GM19467 (cell line): ENCODE measurements at regions not wholly inside any gene's neighbourhood (a gene's known extent, or its start where the extent isn't known, plus 50 kb on each side); places are given as distances from the start of the nearest gene placed in this dataset.

Experiments
- ATAC-seq: cut with Tn5 transposase; IDR thresholded peaks from one replicate; pipeline ENCODE4 v1.9.1; 2021; ENCODE audit warnings: mild to moderate bottlenecking, moderate library complexity; ENCODE audit not compliant: unreplicated experiment

DNA sequence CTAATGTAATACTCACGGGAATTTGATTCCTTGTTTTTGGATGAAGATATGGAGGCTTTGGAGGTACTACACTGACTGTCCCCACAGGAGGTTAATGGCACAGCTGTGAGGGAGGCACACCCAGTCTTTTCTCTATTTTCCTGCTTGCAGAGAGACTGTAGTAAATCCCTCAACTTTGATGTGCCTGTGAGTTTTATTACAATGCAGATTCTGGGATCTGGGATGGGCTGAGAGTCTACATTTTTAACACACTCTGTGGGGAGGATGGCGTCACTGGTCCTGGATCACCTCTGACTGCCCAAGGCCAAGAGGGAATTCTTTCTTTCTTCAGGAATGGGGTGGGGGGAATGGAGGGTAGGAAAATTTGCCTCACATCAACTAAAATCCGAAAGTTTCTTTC is 80.2 kb upstream of the NTM start:
- no peak for ATAC-seq

- ATAC-seq = no peak
Observed at GRCh38 chr11:131295986-131296385, 74.4 kb upstream of the NTM start.

- no peak for ATAC-seq
Observed at GRCh38 chr11:131297441-131297840, 73.0 kb upstream of the NTM start.

DNA sequence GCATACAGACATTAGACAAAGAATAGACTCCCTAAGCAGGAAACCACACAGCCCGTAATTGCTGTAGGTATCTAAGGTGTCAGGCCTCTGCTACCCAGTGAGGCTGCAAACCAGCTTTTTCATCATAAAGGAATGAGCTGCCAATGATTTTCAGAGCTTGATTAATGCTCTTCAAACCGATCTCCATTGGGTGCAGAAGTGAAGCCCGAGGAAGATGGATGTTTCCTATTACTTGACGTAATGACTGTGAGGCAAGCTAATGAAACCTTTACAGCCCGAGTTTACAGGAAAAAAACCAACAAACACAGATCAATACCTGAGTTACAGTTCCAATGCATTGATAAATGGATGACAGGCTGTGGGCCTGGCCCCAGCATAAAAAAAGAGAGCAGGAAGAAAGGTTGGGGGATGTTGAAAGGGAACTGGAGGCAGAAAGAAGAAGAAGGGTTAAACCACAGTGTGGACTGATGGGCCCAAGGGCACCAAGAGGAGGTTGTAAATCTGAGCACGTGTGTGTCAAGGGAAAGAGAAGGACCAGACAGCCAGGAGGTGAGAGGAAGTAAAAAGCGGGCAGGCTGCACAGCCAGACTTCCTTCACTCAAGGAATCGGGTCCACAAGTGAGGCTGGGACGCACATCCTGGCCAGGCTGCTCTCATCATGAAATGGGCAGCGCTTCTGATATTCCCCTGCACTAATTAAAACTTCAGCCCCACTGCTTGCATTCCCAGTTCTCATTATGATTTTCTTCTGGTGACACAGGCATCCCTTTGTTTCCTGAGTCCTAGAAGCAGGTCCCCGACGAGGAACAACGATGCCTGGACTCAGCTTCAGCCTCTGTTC is 70.6 kb upstream of the NTM start:
- ATAC-seq = no peak

DNA sequence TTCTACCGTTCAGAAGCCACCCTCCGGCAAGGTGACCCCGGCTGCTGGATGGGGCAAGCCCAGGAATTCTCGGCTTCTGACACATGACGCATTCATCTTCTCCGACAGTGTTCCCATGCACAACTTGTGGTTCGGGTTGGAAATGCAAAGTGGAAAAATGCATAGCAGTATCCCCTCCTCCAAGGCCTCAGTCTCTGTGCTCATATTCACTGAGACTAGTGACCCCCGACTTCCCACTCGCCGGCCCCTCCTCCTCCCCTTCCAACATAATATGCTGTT is 70.0 kb upstream of the NTM start:
- ATAC-seq = no peak

GRCh38 chr11:131301306-131301705 is 69.1 kb upstream of the NTM start:
- no peak for ATAC-seq

DNA sequence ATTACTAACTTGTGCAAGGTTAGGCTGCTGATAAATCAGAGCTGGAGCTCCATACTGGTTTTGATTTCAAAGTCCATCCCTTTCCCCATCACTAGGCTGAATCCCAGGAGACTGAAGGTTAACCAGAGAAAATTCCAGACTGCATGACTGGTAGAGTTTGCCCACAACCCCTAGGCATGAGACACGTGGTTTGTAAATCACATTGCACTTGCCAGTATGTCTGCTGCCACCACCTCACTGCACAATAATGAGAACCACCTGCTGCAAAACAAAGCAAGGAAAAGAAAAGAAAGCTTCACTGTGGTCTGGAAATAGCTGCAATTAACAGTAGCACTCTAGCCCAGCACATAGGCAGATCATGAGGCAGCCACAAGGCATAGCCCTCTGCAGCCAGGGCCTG is 67.6 kb upstream of the NTM start:
- no peak for ATAC-seq

DNA sequence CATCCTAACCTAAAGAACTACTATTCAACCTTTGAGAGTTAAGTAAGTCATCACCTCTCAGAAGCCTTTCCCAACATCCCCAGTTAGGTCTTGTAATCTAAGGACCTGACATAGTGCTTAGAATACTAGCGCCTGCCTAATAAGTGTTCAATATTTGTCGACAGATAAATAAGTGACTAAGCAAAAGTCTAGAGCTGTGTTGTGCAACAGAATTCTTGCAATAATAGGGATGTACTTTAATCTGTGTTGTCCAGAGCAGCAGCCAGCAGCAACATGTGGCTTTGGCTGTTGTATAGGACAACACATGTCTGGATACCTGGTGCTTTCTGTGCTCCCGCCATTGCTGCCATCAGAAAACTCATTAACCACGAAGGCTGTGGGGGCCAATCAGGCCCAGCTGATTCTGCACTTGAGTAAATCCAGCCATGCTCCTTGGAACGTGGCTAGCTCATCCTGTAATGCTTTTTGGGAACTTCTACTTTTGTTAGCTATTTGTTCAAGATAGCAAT is 66.8 kb upstream of the NTM start:
- no peak for ATAC-seq

GRCh38 chr11:131305005-131305404 is 65.4 kb upstream of the NTM start:
- no peak for ATAC-seq

DNA sequence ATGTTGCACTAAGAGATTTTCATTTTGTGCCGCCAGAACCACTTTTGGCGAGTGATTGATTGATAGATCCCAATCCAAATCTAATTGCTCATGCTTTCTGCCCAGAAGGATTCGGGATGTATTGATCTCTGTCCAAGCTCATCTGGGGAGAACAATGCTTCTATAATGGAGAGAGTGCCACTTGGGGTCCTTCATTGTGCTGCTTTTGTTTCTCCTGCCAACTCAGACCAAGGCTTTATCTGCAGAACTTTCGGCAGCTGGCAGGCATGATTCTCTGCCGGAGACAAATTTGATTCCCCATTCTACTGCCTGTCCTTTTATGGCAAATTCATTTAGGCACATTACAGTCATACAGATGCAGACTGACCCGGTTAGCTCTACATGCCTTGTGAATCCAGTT is 62.9 kb upstream of the NTM start:
- ATAC-seq = no peak

GRCh38 chr11:131309776-131310175 is 60.6 kb upstream of the NTM start:
- no peak for ATAC-seq

DNA sequence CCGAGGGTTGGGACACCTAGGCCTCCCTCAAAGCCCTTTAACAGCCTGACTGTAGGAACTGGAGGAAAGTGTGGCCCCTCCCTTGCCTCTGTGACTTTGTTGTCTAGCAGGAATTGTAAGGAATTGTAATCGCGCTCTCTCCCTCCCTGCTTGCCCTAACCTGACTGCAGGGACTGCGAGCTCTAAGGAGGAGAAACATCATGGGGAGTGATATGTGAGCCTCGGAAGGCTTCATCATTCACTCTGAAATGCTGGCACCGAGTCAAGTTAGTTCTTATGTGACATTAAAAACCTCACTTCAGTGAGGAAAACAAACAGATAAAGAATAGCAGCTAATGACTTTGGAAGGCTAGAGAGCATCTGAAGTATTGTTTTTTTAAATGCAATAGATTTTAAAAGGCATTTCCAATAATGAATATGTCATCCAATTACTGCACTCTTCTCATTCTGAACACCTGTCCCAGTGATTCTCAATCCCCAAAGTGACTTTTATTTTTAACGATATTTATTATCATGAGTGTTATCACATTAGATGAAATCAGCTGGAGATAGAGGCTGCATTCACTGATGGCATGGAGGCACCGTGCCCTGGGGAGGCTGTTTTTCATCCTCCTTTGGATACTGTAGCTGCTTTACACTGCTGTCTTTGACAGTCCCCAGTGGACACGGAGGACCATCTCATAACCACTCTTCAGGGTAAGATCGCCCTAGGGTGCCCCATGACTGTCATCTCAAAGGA is 58.5 kb upstream of the NTM start:
- no peak for ATAC-seq
